G401.6 (cell line): ENCODE measurements at regions not wholly inside any gene's neighbourhood (a gene's known extent, or its start where the extent isn't known, plus 50 kb on each side); places are given as distances from the start of the nearest gene placed in this dataset.
"Not testable (repeated sequence)": the region's sequence is repeated elsewhere in the genome, so short reads cannot be mapped to it uniquely, and the experiment has no call there.

Experiments used
- FAIRE-seq: peaks from 2 replicates; lab custom pipeline; 2012; peaks lifted over from hg19 to GRCh38; lab: Jason Lieb, UNC

DNA sequence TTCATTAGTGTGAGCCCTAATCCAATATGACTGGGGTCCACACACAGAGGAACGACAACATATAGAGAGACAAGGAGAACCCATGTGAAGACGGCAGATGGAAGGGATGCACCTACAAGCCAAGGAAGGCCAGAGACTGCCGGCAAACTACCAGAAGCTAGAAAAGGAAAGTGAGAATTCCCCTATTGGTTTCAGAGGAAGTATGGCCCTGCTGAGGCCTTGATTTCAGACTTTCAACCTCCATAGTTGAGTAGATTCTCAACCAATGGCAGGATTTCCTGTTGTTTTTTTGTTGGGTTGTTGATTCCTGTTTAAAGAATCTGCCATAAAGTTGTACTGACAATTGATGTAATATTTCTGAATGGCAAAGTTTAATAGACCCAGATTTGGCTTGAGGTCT, 241.5 kb downstream of the SATB2 start:
- FAIRE-seq: no peak

GRCh38 chr2:199207011-199207410, 250.7 kb downstream of the SATB2 start:
- FAIRE-seq: no peak

DNA sequence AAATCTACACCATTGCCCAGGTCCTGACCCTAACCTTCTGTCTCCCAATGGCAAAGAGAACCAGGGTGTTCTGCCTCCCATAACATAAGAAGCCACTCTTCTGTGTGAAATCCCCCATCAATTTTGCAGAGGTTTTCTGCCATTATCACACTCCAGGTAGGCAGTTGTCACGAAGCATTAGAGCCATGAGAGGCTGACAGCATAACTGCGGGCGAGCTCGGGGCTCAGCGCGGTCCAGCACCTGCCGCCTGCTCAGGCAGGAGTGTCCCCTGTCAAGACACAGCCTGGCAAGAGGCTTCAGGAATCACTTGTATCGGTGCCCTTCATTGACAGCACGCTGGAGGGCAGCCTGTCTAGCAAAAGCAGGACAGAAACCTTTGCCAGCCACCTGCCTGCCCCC, 251.2 kb downstream of the SATB2 start:
- no peak for FAIRE-seq

GRCh38 chr2:199202964-199203363, 254.8 kb downstream of the SATB2 start:
- FAIRE-seq: no peak

GRCh38 chr2:199201539-199201938, 256.2 kb downstream of the SATB2 start:
- no peak for FAIRE-seq

DNA sequence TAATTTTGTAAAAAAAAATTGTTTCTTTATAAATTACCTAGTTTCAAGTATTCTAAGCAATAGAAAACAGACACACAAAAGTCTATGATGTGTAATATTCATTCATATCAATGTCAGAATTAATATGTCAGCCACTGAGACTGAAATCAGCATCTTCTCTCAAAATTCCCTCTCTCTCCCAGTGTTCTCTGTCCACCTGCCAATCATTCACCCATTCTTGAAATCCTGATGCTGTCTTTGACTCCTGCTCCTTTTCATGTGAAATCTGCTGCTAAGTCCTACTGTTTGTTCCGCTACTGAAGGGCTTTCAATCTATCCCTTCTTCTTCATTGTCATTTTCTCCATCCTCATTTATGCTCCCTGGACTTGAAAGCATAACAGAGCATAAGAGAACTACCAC, 257.9 kb downstream of the SATB2 start:
- no peak for FAIRE-seq

DNA sequence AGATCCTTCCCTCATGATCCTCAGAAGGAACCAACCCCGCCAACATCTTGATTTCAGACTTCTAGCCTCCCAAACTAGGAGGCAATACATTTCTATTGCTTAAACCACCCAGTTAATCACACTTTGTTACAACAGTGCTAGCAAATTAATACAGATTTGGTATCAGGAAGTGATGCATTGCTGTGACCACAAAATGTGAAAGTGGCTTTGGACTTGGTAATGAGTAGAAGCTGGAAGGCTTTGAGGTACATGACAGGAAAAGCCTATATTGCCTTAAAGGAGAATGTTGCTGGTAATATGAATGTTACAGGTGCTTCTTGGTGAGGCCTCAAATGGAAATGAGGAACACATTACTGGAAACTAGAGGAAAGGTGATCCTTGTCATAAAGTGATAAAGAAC, 260.3 kb downstream of the SATB2 start:
- no peak for FAIRE-seq

- no peak for FAIRE-seq
Measured at GRCh38 chr2:199196686-199197085, 261.1 kb downstream of the SATB2 start.

DNA sequence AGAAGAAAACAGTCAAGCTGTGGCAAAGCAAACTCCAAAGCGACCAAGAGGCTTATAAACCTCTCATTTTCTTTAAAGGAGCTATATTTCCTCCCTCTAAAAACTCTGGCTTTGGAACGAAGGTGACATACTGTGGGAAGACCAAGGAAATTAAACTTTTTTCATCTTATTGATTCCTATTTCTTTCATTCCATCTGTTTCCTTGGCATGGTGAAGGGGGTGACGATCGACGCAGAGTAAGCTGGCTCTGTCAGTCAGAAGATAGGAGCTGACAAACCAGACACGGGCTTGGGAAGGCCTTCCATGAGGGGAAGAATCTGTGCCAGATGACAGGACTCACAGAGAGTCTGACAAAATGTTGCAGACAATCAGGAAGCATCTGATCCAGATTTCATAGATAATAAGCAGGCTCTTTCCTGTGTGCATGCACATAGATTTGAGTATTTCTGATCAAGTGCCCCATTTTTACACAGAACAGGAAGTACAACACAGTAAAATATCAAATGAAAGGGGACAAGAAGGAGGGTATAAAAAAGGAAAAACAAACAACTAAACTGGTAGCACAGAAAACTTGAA, 261.7 kb downstream of the SATB2 start:
- no peak for FAIRE-seq

DNA sequence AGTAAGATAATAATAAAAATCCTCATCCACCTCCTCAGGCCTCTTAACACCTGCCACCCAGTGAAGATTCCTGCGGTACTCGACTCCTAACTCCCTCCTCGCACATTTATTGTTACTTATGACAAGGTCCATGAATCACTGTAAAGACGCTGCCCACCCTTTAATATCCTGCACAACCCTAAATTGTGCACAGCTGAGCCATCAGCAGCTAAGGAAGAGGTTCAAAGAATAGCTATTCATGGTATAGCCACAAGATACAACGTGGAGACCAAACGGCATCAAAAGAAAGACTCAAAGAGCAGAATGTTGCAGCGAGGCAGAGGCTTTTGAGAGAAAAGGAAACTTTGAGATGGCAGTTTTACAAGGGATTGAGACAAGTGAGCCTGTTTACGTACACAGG, 266.3 kb downstream of the SATB2 start:
- no peak for FAIRE-seq

- no peak for FAIRE-seq
Measured at GRCh38 chr2:199189229-199189628, 268.5 kb downstream of the SATB2 start.

DNA sequence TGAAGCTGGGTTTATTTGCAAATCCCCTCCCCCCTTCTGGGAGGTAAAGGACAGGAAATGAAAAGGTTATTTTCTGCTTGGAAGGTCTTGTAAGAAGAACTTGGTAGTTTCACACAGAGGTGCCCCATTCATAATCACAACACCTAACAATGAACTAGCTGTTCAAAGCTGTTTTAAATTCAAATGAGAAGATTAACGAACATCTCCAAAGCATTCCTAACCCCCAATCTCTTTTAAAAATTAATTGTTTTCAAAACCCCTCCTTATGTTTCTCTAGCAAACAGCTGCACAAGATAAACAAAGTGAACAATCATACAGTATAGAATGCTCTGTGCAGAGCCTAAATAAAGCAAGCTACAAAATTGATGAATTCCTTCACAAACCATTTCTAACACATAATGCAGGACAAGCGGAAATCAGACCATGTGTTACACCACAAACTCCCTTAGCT, 271.4 kb downstream of the SATB2 start:
- FAIRE-seq: no peak

- not testable (repeated sequence) for FAIRE-seq
Measured at GRCh38 chr2:199185174-199185573, 272.6 kb downstream of the SATB2 start.

DNA sequence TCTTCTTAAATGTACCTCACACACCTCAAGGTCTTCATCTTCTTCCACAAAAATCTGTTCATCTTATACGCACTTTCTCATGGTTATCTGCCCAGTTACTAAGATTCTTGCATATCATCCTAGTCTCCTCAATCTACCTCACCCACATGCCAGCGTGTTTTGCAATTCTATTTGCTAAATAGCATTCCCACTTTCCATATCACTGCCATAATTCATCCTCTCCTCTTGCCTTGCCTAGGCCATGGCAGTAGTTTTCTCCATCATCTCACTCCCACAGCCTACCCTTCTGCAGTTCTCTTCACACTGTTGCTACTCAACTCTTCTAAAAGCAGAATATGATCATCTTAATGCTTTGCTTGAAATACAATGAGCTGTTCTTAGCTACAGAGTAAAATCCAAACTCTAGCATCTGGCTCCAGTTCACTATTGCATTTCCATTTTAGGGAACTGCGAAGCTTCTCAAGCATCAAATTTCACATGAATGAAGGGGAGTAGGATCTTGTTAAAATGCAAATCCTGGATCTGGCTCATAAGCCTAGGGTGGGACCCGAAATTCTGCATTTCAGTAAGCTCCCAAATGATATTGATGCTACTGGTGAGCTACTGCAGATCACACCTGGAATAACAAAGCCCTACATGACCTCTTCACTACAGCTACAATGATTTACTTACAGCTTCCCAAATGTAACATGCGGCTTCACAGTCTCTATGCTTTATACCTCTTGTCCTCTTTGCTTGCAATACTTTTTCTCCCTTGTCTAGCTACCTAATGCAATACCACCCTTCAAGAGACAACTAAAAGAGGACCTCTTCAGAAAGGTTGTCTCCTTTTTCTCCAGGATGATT, 293.9 kb downstream of the SATB2 start:
- FAIRE-seq: no peak

- FAIRE-seq: no peak
Measured at GRCh38 chr2:199160677-199161465, 296.9 kb downstream of the SATB2 start.

DNA sequence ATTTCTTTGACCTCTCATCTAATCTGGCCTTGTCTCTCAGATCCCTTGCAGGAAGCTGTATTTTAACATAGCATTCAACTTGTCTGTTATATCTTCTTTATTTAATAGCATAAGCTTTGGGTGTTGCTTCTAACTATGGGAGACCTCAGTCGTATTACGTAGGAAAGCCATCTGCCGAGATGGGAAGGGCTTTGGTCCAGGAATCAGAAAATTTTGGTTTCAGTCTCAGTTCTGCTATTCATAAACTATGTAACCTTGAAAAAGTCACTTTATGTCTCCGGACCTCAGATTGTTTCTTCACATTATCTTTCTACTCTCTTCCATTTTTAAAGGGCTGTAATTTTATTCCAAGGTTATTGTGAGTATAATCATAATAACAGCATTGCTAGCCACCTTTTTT, 297.7 kb downstream of the SATB2 start:
- no peak for FAIRE-seq

DNA sequence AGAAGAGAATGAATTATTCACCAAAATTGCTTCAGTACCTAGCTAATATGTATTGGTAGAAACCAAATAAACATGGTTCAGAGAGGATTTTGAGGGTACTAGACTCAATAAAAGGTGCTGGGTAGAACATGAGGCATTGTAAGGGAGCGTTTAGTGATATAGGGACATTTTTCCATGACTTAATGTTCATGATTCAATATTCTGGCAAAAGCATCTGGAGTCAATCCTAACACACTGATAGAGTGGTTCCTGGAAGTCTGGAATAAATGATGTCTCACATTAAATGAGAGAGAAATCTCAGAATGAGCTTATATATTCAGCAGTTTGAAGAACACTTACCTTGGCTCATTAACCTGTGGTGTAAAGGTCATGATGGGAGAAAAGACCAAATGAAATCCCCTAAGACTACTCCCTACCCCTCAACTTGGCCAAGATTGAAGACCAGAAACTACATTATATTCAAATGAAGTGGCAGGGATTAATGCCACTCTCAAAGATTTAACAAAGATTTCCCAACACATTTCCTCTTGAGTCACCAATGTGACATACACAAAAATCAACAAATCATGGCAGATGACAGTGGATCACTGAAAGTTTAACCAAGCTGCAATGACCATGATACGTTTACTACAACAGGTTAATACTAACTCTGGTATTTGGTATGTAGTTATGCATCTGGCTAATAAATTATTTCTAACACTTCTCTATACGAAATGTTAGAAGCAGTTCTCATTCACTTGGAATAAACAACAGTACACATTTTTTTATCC, 309.5 kb downstream of the SATB2 start:
- no peak for FAIRE-seq

DNA sequence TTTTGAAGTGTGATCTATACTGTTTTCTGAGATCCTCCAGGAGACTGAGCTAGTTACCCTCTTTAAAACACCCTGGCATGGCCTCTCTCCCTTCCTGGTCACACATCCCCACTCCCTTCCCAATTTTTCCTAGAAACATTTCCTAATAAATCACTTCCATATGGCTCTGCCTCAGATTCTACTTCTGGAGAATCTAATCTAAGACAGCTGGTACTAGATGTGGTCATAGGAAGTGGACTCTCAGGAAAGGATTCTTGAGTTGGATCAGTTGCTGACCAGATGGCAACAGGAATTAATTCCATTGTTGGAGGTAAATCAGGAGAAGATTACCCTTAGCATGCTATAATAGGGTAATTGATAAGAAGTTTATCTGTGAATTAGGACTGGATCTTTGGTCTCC, 310.5 kb downstream of the SATB2 start:
- FAIRE-seq: no peak

- FAIRE-seq: no peak
Measured at GRCh38 chr2:199144546-199144945, 313.2 kb downstream of the SATB2 start.

- FAIRE-seq: no peak
Measured at GRCh38 chr2:199144036-199144435, 313.7 kb downstream of the SATB2 start.

GRCh38 chr2:199136681-199137080, 321.1 kb downstream of the SATB2 start:
- no peak for FAIRE-seq

DNA sequence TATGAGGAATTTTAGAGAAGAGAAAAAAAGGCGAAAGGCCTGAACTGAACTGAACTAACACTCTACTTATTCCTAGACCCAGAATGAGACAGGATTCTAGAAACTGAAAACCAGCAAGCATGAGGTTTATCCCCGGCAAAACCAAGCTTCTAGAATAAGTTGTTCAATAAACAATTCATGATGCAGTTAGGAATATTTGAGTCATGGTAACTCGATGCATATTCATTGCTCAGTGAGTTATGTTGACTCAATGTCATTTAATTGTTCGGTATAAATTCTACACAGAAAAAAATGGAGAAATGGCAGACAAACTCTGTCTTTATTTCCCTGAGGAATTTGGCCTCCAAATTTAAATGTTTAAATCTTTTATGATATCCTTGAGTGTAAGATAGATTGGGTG, 321.5 kb downstream of the SATB2 start:
- no peak for FAIRE-seq
